ENCODE measurements at regions not wholly inside any gene's neighbourhood (a gene's known extent, or its start where the extent isn't known, plus 50 kb on each side); places are given as distances from the start of the nearest gene placed in this dataset.
"Not testable (repeated sequence)": the region's sequence is repeated elsewhere in the genome, so short reads cannot be mapped to it uniquely, and the experiment has no call there.

GRCh38 chr11:81203876-81204275, 1529.8 kb downstream of the FAM181B start:
- no peak for DNase-seq (ENCODE audit: low read depth, low spot score)
- no peak overlapping the region for H3K4me3 Mint-ChIP-seq
- TF ChIP-seq CTCF (conservative IDR thresholded peaks at IDR 0.05) = no peak
- no peaks in the 10 kb centered on the region for H3K36me3 Mint-ChIP-seq (ENCODE audit: low read depth)
- no peaks in the 10 kb centered on the region for H3K4me1 Mint-ChIP-seq
- H3K27me3 Mint-ChIP-seq (ENCODE audit: low read depth) = no peaks in the 10 kb centered on the region
- H3K9me3 Mint-ChIP-seq = peaks cover 7% of the 10 kb centered on the region
- H3K27ac Mint-ChIP-seq (ENCODE audit: unreplicated experiment) = no peak overlapping the region

- no peak overlapping the region for H3K4me3 Mint-ChIP-seq
- H3K36me3 Mint-ChIP-seq (ENCODE audit: low read depth) = peaks cover 3% of the 10 kb centered on the region
- H3K4me1 Mint-ChIP-seq = no peaks in the 10 kb centered on the region
- TF ChIP-seq CTCF (conservative IDR thresholded peaks at IDR 0.05) = no peak
- DNase-seq (ENCODE audit: low read depth, low spot score) = no peak
- H3K27me3 Mint-ChIP-seq (ENCODE audit: low read depth) = no peaks in the 10 kb centered on the region
- H3K27ac Mint-ChIP-seq (ENCODE audit: unreplicated experiment) = no peak overlapping the region
- peaks cover 15% of the 10 kb centered on the region for H3K9me3 Mint-ChIP-seq
Measured at GRCh38 chr11:81197396-81197795, 1536.3 kb downstream of the FAM181B start.

- Mint-ChIP-seq H3K27ac (ENCODE audit: unreplicated experiment) (no peak overlapping the region), H3K27me3 (ENCODE audit: low read depth) (no peaks in the 10 kb centered on the region), H3K36me3 (ENCODE audit: low read depth) (peaks cover 3% of the 10 kb centered on the region), H3K4me3 (no peak overlapping the region), H3K4me1 (peaks cover 7% of the 10 kb centered on the region), H3K9me3 (peaks cover 17% of the 10 kb centered on the region)
- no peak for DNase-seq (ENCODE audit: low read depth, low spot score)
- TF ChIP-seq CTCF (conservative IDR thresholded peaks at IDR 0.05) = no peak
Measured at GRCh38 chr11:81192516-81192915, 1541.1 kb downstream of the FAM181B start.

- H3K36me3 Mint-ChIP-seq (ENCODE audit: low read depth) = no peaks in the 10 kb centered on the region
- no peak for DNase-seq (ENCODE audit: low read depth, low spot score)
- no peak for TF ChIP-seq CTCF (conservative IDR thresholded peaks at IDR 0.05)
- H3K9me3 Mint-ChIP-seq = peaks cover 12% of the 10 kb centered on the region
- no peak overlapping the region for H3K27ac Mint-ChIP-seq (ENCODE audit: unreplicated experiment)
- H3K27me3 Mint-ChIP-seq (ENCODE audit: low read depth) = no peaks in the 10 kb centered on the region
- no peak overlapping the region for H3K4me3 Mint-ChIP-seq
- peaks cover 7% of the 10 kb centered on the region for H3K4me1 Mint-ChIP-seq
Measured at GRCh38 chr11:81190546-81190945, 1543.1 kb downstream of the FAM181B start.

GRCh38 chr11:81187033-81187432, 1546.6 kb downstream of the FAM181B start:
- not testable (repeated sequence) for H3K36me3 Mint-ChIP-seq (ENCODE audit: low read depth); H3K9me3 Mint-ChIP-seq

GRCh38 chr11:81174646-81175330, 1558.9 kb downstream of the FAM181B start:
- no peak for TF ChIP-seq CTCF (conservative IDR thresholded peaks at IDR 0.05)
- Mint-ChIP-seq H3K36me3 (ENCODE audit: low read depth) (no peaks in the 10 kb centered on the region), H3K4me1 (no peaks in the 10 kb centered on the region), H3K9me3 (peaks cover 7% of the 10 kb centered on the region), H3K4me3 (no peak overlapping the region), H3K27ac (ENCODE audit: unreplicated experiment) (no peak overlapping the region), H3K27me3 (ENCODE audit: low read depth) (peaks cover 3% of the 10 kb centered on the region)
- no peak for DNase-seq (ENCODE audit: low read depth, low spot score)

More at GRCh38 chr11:81187033-81187432, 1546.6 kb downstream of the FAM181B start:
- H3K4me3 Mint-ChIP-seq; DNase-seq (ENCODE audit: low read depth, low spot score); H3K27ac Mint-ChIP-seq (ENCODE audit: unreplicated experiment); H3K4me1 Mint-ChIP-seq; H3K27me3 Mint-ChIP-seq (ENCODE audit: low read depth): not testable (repeated sequence)

Measured in neural crest cell (in vitro differentiated cells).